SKM-1 treated with dmso at 0.1 percent for 144 hours (cell line): ENCODE measurements at regions not wholly inside any gene's neighbourhood (a gene's known extent, or its start where the extent isn't known, plus 50 kb on each side); places are given as distances from the start of the nearest gene placed in this dataset.

ENCODE experiments used
- DNase-seq: peaks from one replicate; lab custom pipeline; 2025; ENCODE audit not compliant: unreplicated experiment; lab: John Stamatoyannopoulos, UW

- DNase-seq = no peak
Observed at GRCh38 chr1:9179463-9180110, 50.7 kb upstream of the GPR157 start.

- DNase-seq = no peak
Observed at GRCh38 chr1:9180111-9180819, 51.4 kb upstream of the GPR157 start.

GRCh38 chr1:9181176-9181906 lies 52.4 kb upstream of the GPR157 start:
- peak; percentile 73 for DNase-seq

GRCh38 chr1:9181990-9182783 lies 52.4 kb upstream of the H6PD start:
- DNase-seq = no peak

- DNase-seq = no peak
Observed at GRCh38 chr1:9182784-9183257, 51.8 kb upstream of the H6PD start.

- no peak for DNase-seq
Observed at GRCh38 chr1:9183441-9183840, 51.1 kb upstream of the H6PD start.

- no peak for DNase-seq
Observed at GRCh38 chr1:9183898-9184297, 50.7 kb upstream of the H6PD start.

GRCh38 chr1:9184749-9185148 lies 49.8 kb upstream of the H6PD start:
- no peak for DNase-seq
